CD14-positive monocyte (primary cell): ENCODE measurements at regions not wholly inside any gene's neighbourhood (a gene's known extent, or its start where the extent isn't known, plus 50 kb on each side); places are given as distances from the start of the nearest gene placed in this dataset.

Experiments used
- DNase-seq, 3 donors: peaks; one replicate each; pipeline ENCODE4 v3.0.0-alpha.2; 2011 to 2022
- H2AFZ ChIP-seq: 2 replicates; pipeline ENCODE4 v1.6.0; 2012; ENCODE audit warnings: mild to moderate bottlenecking, low read depth, low read length, inconsistent platforms; ENCODE audit not compliant: insufficient read depth, poor library complexity, severe bottlenecking
- H3K27ac ChIP-seq, 2 donors: 1 replicate in 1 of 2; 2 replicates in 1 of 2; pipeline ENCODE4 v1.5.1; 2012 to 2013; ENCODE audit warnings: low read length in 2 of 2, control low read depth in 1 of 2, inconsistent platforms in 1 of 2, low read depth in 1 of 2, mild to moderate bottlenecking in 1 of 2
- H3K27me3 ChIP-seq, 2 donors: one replicate each; pipeline versions ENCODE4 v1.6.0 to v1.6.1; 2011 to 2013; ENCODE audit warnings: low read length in 2 of 2; ENCODE audit not compliant: control insufficient read depth in 2 of 2, insufficient read depth in 2 of 2
- H3K36me3 ChIP-seq, 2 donors: replicated peaks in 1 of 2; 1 replicate in 1 of 2; 2 replicates in 1 of 2; pipeline versions ENCODE4 v1.5.1 to v1.6.1; 2012 to 2013; ENCODE audit warnings: low read length in 2 of 2, control low read depth in 1 of 2, inconsistent platforms in 1 of 2, mild to moderate bottlenecking in 1 of 2; ENCODE audit not compliant: insufficient read depth in 2 of 2, control insufficient read depth in 1 of 2
- H3K4me1 ChIP-seq, 2 donors: 1 replicate in 1 of 2; 2 replicates in 1 of 2; pipeline versions ENCODE4 v1.5.1 to v1.6.1; 2012 to 2013; ENCODE audit warnings: low read length in 2 of 2, control low read depth in 1 of 2, inconsistent platforms in 1 of 2, mild to moderate bottlenecking in 1 of 2, moderate library complexity in 1 of 2; ENCODE audit not compliant: insufficient read depth in 2 of 2, control insufficient read depth in 1 of 2
- H3K4me2 ChIP-seq: replicated peaks from 2 replicates; pipeline ENCODE3; 2012; ENCODE audit warnings: low read length, moderate library complexity, mild to moderate bottlenecking; ENCODE audit not compliant: poor library complexity, severe bottlenecking; ENCODE audit errors: extremely low read depth
- H3K4me3 ChIP-seq, 3 experiments: fragments of 200-600 bp in 1 of 3; sonication (generic) in 1 of 3; replicated peaks in 1 of 3; 1 replicate in 2 of 3; 2 replicates in 1 of 3; pipeline ENCODE4 v1.5.1; 2011 to 2013; ENCODE audit warnings: low read length in 3 of 3, mild to moderate bottlenecking in 3 of 3, control low read depth in 2 of 3, low read depth in 2 of 3, inconsistent platforms in 1 of 3, moderate library complexity in 1 of 3
- H3K79me2 ChIP-seq: 2 replicates; pipeline ENCODE4 v1.6.0; 2012; ENCODE audit warnings: mild to moderate bottlenecking, control low read depth, inconsistent platforms, low read length, moderate library complexity; ENCODE audit not compliant: insufficient read depth
- H3K9ac ChIP-seq: 2 replicates; pipeline ENCODE4 v1.6.0; 2017; ENCODE audit warnings: low read length, mild to moderate bottlenecking; ENCODE audit not compliant: insufficient read depth, poor library complexity, severe bottlenecking
- H3K9me3 ChIP-seq, 2 donors: replicated peaks in 1 of 2; 1 replicate in 1 of 2; 2 replicates in 1 of 2; pipeline versions ENCODE4 v1.5.1 to v1.6.1; 2012 to 2013; ENCODE audit warnings: low read length in 2 of 2, control low read depth in 1 of 2; ENCODE audit not compliant: control insufficient read depth in 1 of 2, insufficient read depth in 1 of 2
- H4K20me1 ChIP-seq: 2 replicates; pipeline ENCODE4 v1.6.0; 2012; ENCODE audit warnings: mild to moderate bottlenecking, low read length, control low read depth, moderate library complexity; ENCODE audit not compliant: insufficient read depth
- H3K27ac Mint-ChIP-seq, 7 donors: one replicate each; pipeline ENCODE4 v1.8.0; 2020; ENCODE audit warnings: mild to moderate bottlenecking in 7 of 7, mixed read lengths in 7 of 7, moderate library complexity in 6 of 7, inconsistent platforms in 2 of 7
- H3K27me3 Mint-ChIP-seq, 3 donors: one replicate each; pipeline ENCODE4 v1.8.0; 2021 to 2022; ENCODE audit warnings: low read depth in 3 of 3, mild to moderate bottlenecking in 3 of 3, mixed read lengths in 3 of 3, moderate library complexity in 3 of 3, inconsistent platforms in 1 of 3
- H3K36me3 Mint-ChIP-seq, 2 donors: one replicate each; pipeline ENCODE4 v1.8.0; 2020; ENCODE audit warnings: mixed read lengths in 2 of 2, inconsistent platforms in 1 of 2, mild to moderate bottlenecking in 1 of 2
- H3K4me1 Mint-ChIP-seq: one replicate; pipeline ENCODE4 v1.8.0; 2020; ENCODE audit warnings: mild to moderate bottlenecking, mixed read lengths
- H3K4me3 Mint-ChIP-seq, 2 donors: one replicate each; pipeline ENCODE4 v1.8.0; 2020; ENCODE audit warnings: mild to moderate bottlenecking in 2 of 2, mixed read lengths in 2 of 2, moderate library complexity in 1 of 2
- H3K9me3 Mint-ChIP-seq, 7 donors: one replicate each; pipeline ENCODE4 v1.8.0; 2020 to 2022; ENCODE audit warnings: mixed read lengths in 7 of 7, mild to moderate bottlenecking in 6 of 7, moderate library complexity in 6 of 7, inconsistent platforms in 2 of 7
- CTCF ChIP-seq: fragments of 200-600 bp; IDR thresholded peaks from one replicate; pipeline ENCODE4 v1.8.0; 2022; ENCODE audit warnings: antibody characterized with exemption, mild to moderate bottlenecking
- WGBS: methylation state at CpG from one replicate; pipeline ENCODE4 v1.1.5; 2013; ENCODE audit warnings: missing lambda C conversion rate; ENCODE audit not compliant: insufficient coverage; 5-methylcytosine and 5-hydroxymethylcytosine counted together
- intact Hi-C, 2 donors: fragments of 100-400 bp; cut with micrococcal nuclease; formaldehyde crosslinking; loops; one replicate each; pipeline versions ENCODE4 v1.15.0 to v1.15.1; 2023

DNA sequence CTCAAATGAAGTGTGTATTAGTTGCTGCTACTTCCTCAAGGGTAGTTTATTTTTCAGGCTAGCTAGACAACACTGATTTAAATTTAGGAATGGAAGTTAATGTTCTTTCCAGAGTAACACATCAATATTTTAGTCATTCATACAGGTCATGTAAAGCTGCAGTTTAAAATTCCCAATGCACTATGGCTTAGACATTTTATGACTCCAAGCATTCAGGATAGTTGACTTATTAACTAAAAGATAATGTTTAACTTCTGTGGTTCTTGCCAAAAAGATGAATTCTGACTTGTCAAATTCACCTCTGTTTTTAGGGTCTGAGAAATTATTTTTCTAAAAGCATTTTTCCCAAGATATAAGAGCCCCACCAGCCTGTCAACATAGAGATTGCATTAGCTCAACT lies 131.9 kb downstream of the TFPI2 start:
- TF ChIP-seq CTCF = no peak
- Histone ChIP-seq H3K4me3 (no peak overlapping the region), H3K4me2 (no peak overlapping the region), H3K9ac (no peak overlapping the region), H3K36me3 (no peaks in the 10 kb centered on the region), H2AFZ (no peak overlapping the region), H3K27ac (no peak overlapping the region), H3K79me2 (no peaks in the 10 kb centered on the region), H3K9me3 (no peaks in the 10 kb centered on the region), H3K4me1 (no peaks in the 10 kb centered on the region), H4K20me1 (no peaks in the 10 kb centered on the region), H3K27me3 (no peaks in the 10 kb centered on the region)
- H3K36me3 Mint-ChIP-seq = no peaks in the 10 kb centered on the region
- peaks cover 0 to 3% (median 2%) of the 10 kb centered on the region in 7 donors for H3K9me3 Mint-ChIP-seq
- no peak for DNase-seq
- no peaks in the 10 kb centered on the region for H3K4me1 Mint-ChIP-seq
- H3K27ac Mint-ChIP-seq = no peak overlapping the region
- no peaks in the 10 kb centered on the region for H3K27me3 Mint-ChIP-seq
- H3K4me3 Mint-ChIP-seq = no peak overlapping the region
- intact Hi-C loops = no loop called here

GRCh38 chr7:93757426-93757825 lies 133.1 kb downstream of the TFPI2 start:
- Mint-ChIP-seq H3K27ac (no peak overlapping the region), H3K9me3 (peaks cover 0 to 3% (median 2%) of the 10 kb centered on the region in 7 donors), H3K36me3 (no peaks in the 10 kb centered on the region), H3K27me3 (no peaks in the 10 kb centered on the region), H3K4me3 (no peak overlapping the region), H3K4me1 (no peaks in the 10 kb centered on the region)
- no peaks in the 10 kb centered on the region for H3K27me3 ChIP-seq
- H4K20me1 ChIP-seq = no peaks in the 10 kb centered on the region
- H3K27ac ChIP-seq = no peak overlapping the region
- no peak overlapping the region for H2AFZ ChIP-seq
- no peaks in the 10 kb centered on the region for H3K36me3 ChIP-seq
- DNase-seq = no peak
- H3K4me3 ChIP-seq = no peak overlapping the region
- H3K4me1 ChIP-seq = no peaks in the 10 kb centered on the region
- intact Hi-C loops = no loop called here
- no peak for TF ChIP-seq CTCF
- no peaks in the 10 kb centered on the region for H3K79me2 ChIP-seq
- H3K9ac ChIP-seq = no peak overlapping the region
- no peaks in the 10 kb centered on the region for H3K9me3 ChIP-seq
- H3K4me2 ChIP-seq = no peak overlapping the region
- 100% methylated on average over 1 of the region's 2 CpGs for WGBS
